SKM-1 treated with dmso at 0.1 percent for 144 hours (cell line): ENCODE measurements at regions not wholly inside any gene's neighbourhood (a gene's known extent, or its start where the extent isn't known, plus 50 kb on each side); places are given as distances from the start of the nearest gene placed in this dataset.
"Not testable (repeated sequence)": the region's sequence is repeated elsewhere in the genome, so short reads cannot be mapped to it uniquely, and the experiment has no call there.

ENCODE experiments used
- DNase-seq: peaks from one replicate; lab custom pipeline; 2025; ENCODE audit not compliant: unreplicated experiment; lab: John Stamatoyannopoulos, UW

DNA sequence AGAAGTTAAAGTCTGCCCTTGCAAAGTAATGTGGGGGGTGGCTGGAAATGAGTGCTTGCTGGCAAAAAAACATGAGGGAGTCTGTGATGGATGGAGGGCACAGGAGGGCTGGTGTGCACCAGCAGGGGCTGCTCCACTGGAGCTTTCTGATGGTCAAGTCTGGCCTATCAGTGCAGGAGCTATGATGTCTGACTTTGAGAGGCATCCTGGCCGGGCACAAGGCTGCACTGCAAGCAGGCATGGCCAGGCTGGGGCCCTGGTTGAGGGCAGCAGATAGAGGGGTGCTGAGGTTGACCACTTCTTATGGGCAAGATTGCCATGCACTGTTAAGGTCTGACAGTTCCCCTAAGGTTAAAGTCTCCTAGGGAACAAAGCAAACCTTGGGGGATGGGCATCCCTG, 1140.2 kb downstream of the FAM133A start:
- no peak for DNase-seq

- DNase-seq: no peak
These were observed 1156.7 kb downstream of the FAM133A start for GRCh38 chrX:94830717-94831116.

DNA sequence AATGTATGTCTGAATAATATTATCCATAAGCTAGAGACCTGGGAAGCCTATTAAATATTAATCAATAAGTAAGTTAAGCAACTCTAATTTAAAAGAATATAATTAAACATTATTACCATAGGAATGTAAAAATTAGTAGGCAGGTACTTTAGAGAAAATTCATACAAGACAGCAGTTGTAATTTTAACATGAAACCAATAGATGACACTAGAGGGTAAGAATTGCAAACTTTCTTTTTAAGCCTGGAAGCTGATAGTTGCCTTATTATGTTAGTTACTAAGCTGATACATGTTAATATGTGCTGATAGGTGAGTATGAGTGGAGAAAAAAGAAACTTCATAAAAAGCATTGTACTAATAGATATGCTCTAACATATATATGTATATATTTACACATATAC, 1157.4 kb downstream of the FAM133A start:
- DNase-seq: no peak

GRCh38 chrX:94834226-94834625, 1160.2 kb downstream of the FAM133A start:
- no peak for DNase-seq

- DNase-seq: no peak
These were observed 1176.8 kb downstream of the FAM133A start for GRCh38 chrX:94850811-94851210.

DNA sequence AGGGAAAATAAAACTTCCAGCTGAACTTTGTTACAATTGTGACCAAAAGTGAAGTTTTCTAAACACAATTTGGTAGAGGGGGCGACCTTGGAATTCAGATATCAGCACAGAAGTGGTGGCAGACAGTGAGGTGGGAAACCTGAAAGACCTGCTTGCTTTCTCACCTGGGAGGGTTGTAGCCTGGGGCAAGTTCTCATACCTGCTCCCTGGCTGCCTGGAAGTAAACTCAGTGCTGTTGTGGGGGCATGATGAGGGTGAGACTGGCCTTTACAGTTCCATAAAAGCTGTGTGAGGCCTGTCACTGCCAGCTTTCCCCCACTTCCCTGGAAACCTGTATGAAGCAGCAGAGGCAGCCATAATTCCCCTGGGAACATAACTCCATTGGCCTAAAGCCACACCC, 1180.2 kb downstream of the FAM133A start:
- no peak for DNase-seq

- not testable (repeated sequence) for DNase-seq
These were observed 1188.5 kb downstream of the FAM133A start for GRCh38 chrX:94862470-94862869.

- DNase-seq: no peak
These were observed 1197.6 kb downstream of the FAM133A start for GRCh38 chrX:94871640-94872039.

GRCh38 chrX:94901849-94902248, 1227.8 kb downstream of the FAM133A start:
- no peak for DNase-seq

GRCh38 chrX:94908171-94908570, 1234.2 kb downstream of the FAM133A start:
- no peak for DNase-seq

DNA sequence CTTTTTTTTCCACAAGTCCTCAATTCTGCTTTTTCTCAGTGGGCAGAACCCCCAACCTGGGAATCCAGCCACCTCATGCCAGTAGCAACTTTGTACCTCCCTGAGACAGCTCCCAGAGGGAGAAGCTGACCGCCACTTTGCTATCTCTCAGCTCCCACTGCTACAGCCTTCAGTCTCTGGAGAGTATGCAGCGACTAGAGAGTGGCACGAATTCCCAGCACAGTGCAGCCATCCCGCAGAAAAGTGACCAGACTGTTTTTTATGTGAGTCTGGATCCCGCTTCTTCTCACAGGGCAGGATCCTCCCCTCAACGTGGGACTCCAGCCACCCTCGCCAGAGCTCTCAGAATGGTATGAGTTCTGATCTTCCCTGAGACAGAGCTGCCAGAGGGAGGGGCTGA, 1234.6 kb downstream of the FAM133A start:
- DNase-seq: no peak

DNA sequence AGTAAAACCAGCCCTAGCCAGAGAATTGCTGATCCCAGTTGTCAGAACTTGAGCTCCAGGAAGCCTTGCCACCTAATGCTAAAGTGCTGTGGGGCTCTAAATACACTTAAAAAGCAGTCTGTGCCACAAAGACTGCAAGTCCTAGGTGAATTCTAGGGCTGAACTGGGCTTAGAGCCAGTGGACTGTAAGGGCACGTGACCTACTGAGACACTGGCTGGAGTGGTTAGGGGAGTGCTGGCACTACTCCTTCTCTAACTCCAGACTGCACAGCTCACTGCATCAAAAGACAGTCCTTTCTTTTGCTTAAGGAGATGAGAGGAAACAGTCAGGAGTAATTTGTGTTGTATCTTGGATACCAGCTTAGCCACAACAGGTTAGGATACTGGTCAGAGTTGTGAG, 1240.2 kb downstream of the FAM133A start:
- DNase-seq: no peak

GRCh38 chrX:94932278-94932965, 1258.4 kb downstream of the FAM133A start:
- DNase-seq: no peak

DNA sequence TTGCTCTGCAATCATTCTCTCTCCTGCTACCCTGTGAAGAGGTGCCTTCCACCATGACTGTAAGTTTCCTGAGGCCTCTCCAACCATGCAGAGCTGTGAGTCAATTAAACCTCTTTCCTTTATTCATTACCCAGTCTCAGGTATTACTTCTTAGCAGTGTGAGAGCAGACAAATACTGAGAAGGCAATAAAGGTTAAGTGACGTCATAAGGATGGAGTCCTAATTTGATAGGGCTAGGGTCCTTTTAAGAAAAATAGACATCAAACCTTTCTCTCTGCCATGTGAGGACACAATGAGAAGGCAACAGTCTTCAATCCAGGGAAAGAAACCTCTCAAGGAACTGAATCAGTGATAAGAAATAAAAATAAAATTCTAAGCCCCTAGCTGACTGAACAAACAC, 1262.7 kb downstream of the FAM133A start:
- no peak for DNase-seq

DNA sequence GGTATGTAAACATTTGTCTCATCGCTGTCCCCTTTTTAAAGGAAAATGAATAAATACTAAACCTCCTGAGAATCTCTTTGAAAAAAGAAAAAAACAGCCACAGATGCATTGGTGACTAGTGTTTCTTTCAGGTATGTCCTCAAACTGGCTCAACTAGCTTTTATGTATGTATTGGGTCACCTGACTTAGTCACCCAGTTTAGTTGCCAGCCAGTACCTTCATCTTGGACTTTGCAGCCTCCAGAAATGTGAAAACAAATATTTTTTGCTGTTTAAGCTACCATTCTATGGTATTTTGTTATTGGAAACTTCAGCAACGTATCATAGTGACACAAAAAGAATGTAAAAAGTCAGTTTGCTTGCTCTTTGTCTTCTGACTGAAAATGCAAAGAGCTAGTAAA, 1263.5 kb downstream of the FAM133A start:
- no peak for DNase-seq

- DNase-seq: no peak
These were observed 1268.6 kb downstream of the FAM133A start for GRCh38 chrX:94942603-94943002.

DNA sequence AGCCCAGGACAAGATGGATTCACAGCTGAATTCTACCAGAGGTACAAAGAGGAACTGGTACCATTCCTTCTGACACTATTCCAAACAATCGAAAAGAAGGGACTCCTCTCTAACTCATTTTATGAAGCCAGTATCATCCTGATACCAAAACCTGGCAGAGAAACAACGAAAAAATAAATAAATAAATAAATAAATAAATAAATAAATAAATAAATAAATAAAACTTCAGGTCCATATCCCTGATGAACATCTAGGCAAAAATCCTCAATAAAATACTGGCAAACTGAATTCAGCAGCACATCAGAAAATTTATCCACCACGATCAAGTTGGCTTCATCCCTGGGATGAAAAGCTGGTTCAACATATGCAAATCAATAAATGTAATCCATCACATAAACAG, 1272.1 kb downstream of the FAM133A start:
- DNase-seq: not testable (repeated sequence)

GRCh38 chrX:94961730-94962129, 1287.7 kb downstream of the FAM133A start:
- no peak for DNase-seq

GRCh38 chrX:94977562-94977961, 1303.6 kb downstream of the FAM133A start:
- DNase-seq: no peak

DNA sequence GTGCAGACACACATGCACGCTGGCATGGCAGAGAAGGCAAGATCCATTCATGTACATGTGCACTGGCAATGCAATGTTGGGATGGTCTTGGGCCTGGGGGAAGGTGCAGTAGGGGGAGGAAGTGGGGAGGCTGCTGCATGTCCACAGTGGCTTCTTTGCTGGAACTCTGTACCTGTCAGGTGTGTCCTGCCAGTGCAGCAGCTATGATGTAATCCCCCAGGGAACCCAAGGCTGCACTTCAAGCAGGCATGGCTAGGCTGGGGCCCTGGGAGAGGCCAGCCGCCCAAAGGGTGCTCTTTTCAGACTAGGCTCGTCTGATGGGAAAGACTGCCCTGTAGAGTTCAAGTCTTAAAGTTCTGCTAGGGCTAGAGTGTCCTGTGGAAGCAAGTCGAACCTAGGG, 1304.0 kb downstream of the FAM133A start:
- no peak for DNase-seq
